ENCODE measurements at regions not wholly inside any gene's neighbourhood (a gene's known extent, or its start where the extent isn't known, plus 50 kb on each side); places are given as distances from the start of the nearest gene placed in this dataset.

- no peak for DNase-seq
Measured at GRCh38 chr10:8504499-8504898, 450.0 kb downstream of the GATA3 start.

DNA sequence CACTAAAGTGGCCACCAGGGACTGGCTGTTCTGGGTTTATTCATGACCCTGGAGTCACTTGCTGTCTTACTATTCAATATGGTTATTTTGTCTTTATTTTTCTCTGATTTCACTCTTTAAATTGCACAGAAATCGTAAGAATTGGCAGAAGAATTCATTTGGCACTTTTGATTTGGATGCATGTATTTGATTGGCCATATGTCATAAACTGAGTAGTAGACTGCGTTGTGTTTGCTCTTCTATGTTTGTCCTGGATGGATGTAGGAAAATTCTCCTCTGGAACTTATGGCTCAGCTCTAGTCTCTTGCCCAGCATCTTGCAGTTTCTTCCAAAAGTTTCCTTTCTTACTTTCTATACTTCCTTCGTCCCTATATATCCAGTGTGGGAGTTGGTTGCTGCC lies 452.7 kb downstream of the GATA3 start:
- DNase-seq = no peak

DNA sequence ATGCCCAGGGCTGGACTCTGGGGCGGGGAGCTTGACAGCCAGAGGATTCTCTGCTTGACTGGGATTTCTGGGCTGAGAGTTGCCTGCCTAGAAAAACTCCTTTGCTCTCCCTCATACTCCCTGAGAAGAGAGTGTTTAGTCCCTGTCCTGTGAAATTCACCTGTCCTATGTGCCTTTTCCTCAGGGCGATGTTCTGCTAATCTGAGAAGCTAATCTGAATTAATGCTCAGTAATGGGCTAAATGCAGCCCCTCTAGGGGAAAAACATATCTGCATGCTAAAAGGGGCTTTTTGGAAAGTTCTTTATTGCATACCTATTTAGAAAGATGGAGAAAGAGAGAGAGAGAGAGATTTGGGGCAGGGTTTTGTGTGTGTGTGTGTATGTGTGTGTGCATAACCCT lies 454.4 kb downstream of the GATA3 start:
- no peak for DNase-seq

GRCh38 chr10:8510471-8510870 lies 456.0 kb downstream of the GATA3 start:
- no peak for DNase-seq

DNA sequence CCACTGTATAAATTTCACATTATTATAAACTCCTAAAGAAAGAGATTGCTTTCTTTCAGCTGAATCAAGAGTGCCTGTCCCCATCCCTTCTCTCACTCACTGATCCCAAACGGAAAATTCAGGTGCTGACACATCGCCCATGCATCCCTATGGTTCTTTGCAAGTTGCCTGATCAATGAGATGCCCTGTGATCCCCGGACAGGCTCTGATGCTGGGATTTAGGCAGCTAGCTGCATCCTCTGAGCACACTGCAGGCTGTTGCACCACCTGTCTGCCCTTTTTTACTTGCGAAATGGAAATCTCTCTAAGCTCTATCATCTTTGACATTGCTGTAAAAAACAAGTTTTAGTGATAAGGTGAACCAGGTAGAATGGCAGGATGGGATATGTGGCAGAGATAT lies 456.5 kb downstream of the GATA3 start:
- no peak for DNase-seq

GRCh38 chr10:8513155-8514147 lies 459.0 kb downstream of the GATA3 start:
- DNase-seq = no peak

- DNase-seq = no peak
Measured at GRCh38 chr10:8520382-8520781, 465.9 kb downstream of the GATA3 start.

- no peak for DNase-seq
Measured at GRCh38 chr10:8527773-8528172, 473.3 kb downstream of the GATA3 start.

- no peak for DNase-seq
Measured at GRCh38 chr10:8531116-8531515, 476.6 kb downstream of the GATA3 start.

DNA sequence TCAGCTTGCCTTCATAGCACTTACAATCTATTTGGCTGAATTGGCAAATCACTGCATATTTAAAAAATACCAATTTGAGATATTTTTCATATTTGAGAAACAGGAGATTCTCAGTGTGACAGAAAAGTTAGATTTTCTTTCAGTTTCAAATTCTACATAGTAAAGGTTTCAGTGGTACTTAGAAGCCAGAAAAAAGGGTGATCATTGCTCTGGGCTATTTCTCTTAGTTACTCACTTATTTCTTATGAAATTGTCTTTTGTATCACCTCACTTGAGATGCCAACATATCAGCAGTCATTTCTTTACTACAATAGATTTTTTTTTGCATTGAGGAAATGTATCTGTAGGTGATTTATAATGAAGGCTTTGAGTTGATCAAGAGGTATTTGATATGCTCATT lies 478.2 kb downstream of the GATA3 start:
- DNase-seq = no peak

- DNase-seq = no peak
Measured at GRCh38 chr10:8533462-8533861, 479.0 kb downstream of the GATA3 start.

GRCh38 chr10:8534096-8534495 lies 479.6 kb downstream of the GATA3 start:
- no peak for DNase-seq

GRCh38 chr10:8534891-8535290 lies 480.4 kb downstream of the GATA3 start:
- no peak for DNase-seq

DNA sequence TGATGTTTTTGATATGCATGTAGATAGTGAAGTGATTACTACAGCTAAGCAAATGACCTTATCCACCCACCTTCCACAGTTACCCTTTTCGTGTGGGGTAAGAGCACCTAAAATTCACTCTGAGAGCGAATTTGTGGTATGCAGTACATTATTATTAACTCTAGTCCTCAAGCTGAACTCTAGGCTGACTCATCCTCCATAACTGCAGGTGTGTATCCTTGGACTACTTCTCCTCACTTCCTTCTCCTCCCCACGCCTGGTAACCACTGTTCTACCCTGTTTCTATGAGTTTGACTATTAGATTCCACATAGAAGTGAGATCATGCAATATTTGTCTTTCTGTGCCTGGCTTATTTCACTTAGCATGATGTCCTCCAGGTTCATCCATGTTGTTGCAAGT lies 484.6 kb downstream of the GATA3 start:
- DNase-seq = no peak

DNA sequence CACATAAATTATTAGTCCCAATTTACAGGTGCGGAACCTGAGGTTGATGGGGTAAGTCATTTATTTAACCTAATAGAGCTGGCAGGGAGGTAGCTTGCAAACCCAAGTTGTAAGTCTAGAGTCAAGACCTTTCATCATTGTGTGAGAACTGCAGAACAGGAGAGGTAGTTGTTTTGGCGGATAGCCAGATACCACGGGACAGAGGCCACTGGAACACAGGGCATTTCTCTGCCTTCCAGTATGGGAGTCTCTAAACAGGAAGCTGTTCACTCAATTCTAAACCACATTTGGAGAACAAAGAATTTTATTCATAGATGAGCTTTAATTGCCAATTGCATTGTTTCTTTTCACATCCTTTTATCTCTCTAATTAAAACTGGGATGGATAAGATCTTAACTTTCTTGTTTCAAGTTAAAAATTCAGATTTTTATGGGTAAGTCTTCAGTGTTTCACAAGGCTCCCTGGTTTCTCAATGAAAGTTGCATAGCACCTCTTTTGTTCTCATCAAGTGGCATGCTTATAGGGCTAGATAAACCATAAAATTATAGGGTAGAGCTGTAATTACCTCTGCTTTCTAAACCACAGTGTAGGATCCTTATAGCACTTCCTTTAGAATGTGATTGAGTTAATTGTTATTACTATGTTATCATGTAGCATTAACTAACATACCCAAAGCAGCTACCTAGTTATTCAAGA lies 489.0 kb downstream of the GATA3 start:
- no peak for DNase-seq

- DNase-seq = no peak
Measured at GRCh38 chr10:8544057-8544380, 489.5 kb downstream of the GATA3 start.

DNA sequence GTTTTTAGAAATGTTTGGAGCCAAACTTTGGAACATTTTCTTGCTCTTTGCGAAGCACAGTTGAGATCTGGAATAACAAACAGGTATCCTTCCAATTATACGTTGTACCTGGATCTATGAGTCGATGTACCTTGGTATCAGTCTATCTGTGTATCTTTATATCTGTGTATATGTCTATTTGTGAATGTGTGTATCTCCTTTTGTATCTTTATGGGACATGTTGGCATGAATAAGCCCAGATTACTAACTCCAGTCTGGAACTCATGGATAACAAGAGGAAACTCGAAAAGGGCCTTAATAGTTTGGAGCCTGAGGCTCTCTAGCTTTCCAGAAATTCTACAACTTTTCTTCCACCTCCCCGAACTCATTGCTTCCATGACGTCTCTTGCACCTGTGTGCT lies 490.0 kb downstream of the GATA3 start:
- no peak for DNase-seq

DNA sequence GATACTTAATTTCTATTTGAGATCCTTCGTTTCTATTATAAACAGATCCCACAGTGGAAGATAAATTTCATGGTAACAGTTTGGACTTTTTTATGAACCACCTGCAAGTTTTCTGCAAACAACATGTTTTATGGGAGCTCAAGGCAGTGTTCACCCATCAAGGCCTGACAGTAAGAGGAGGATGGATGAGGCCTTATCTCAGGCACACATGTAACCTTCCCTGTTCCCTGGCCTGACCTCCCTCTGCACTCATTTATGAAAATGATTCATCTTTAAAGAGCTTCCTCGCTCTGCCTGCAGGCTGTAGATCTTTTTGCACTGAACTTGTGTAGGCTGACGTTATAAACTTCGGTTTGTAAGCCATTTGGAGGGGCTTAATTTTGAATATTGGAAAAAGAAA lies 500.1 kb downstream of the GATA3 start:
- DNase-seq = no peak

DNA sequence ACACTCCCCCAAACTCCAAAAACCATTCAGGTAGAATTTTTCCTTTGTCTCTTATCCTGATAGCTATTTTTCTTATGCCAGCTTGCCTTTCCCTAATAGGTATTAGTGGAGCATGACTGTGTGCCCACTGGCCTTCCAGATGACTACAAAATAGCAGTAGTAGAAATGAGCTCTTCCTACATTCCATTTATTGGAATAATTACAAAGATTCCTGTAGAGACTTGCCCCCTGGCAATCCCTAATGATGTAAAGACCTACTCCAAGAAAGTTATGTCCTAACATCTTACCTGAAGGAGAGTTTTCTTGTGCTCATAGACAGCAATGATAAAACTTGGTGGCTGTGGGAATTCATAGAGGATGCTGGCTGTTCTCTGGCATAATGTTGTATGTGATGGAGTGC lies 501.8 kb downstream of the GATA3 start:
- no peak for DNase-seq

- no peak for DNase-seq
Measured at GRCh38 chr10:8563478-8563877, 509.0 kb downstream of the GATA3 start.

DNA sequence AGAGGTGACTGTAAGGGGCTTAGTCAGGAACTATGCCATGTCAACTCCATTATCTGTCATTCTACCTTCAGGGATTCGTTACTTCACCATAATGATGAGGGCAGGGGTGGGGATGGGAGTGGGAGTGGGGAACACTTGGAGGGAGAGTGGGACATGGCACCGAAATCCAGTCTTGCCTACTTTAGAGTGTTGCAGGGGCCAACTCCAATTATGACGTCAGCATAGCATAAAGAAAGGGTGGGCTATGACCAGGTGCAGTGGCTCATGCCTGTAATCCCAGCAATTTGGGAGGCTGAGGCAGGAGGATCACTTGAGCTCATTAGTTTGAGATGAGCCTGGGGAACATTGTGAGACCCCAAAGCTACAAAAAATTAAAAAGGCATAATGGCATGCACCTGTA lies 512.2 kb downstream of the GATA3 start:
- DNase-seq = no peak

GRCh38 chr10:8568401-8568800 lies 513.9 kb downstream of the GATA3 start:
- no peak for DNase-seq

- no peak for DNase-seq
Measured at GRCh38 chr10:8575620-8576019, 521.1 kb downstream of the GATA3 start.

DNA sequence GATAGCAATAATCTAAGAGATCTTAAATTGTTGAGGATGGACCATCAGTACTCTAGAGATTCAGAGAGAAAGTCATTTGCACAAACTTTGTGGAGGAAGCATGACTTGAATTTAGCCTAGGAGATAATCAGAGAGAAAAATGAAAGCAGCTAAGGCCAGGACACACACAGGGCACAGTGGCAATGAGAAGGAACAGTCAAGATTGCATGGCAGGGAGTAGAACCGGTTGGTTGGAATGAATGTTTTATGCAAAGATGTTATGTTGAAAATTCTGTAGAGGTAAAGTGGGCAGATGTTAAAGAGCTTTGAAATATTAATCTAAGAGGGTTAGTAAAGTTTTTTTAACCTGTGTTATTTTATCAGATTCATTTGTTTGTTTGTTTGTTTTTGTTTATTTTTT lies 521.8 kb downstream of the GATA3 start:
- DNase-seq = no peak

All from left hindlimb (tissue), 1 donor.